Stimulated activated CD8-positive, alpha-beta memory T cell treated with anti-CD3 and anti-CD28 coated beads, Interleukin-7, amount 100 ng/mL, for 1 hour (primary cell): ENCODE measurements at regions not wholly inside any gene's neighbourhood (a gene's known extent, or its start where the extent isn't known, plus 50 kb on each side); places are given as distances from the start of the nearest gene placed in this dataset.
"Not testable (repeated sequence)": the region's sequence is repeated elsewhere in the genome, so short reads cannot be mapped to it uniquely, and the experiment has no call there.

ENCODE experiments used
- DNase-seq, 2 donors: peaks; one replicate each; pipeline ENCODE4 v3.0.0-alpha.2; 2020; ENCODE audit warnings: low read depth in 2 of 2

DNA sequence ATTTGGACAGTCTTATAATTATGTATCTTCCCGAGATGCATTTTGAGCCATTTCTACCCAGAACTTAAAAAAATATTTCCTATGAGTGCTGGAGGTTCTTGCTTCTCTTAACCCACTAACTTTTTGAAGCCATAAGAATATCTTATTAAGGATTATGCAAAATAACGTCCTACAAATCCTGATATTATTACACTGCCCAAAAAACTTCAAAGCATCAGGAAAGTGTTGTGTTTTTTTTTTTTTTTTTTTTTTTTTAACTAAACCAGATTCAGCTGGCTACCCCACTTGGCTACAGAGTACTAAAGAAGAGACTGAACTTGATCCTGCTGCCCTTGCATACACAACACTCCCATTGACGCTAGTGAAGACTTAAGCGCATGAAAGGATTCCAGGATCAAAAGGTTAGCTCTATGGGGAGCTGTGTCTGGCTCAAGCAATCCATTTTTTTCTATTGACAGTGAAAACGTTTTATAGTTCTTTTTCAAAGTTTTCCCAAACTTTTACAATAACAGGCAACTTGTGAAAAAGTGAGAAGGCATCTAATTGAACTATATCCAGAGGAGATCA, 141.4 kb downstream of the KCNRG start:
- no peak for DNase-seq

DNA sequence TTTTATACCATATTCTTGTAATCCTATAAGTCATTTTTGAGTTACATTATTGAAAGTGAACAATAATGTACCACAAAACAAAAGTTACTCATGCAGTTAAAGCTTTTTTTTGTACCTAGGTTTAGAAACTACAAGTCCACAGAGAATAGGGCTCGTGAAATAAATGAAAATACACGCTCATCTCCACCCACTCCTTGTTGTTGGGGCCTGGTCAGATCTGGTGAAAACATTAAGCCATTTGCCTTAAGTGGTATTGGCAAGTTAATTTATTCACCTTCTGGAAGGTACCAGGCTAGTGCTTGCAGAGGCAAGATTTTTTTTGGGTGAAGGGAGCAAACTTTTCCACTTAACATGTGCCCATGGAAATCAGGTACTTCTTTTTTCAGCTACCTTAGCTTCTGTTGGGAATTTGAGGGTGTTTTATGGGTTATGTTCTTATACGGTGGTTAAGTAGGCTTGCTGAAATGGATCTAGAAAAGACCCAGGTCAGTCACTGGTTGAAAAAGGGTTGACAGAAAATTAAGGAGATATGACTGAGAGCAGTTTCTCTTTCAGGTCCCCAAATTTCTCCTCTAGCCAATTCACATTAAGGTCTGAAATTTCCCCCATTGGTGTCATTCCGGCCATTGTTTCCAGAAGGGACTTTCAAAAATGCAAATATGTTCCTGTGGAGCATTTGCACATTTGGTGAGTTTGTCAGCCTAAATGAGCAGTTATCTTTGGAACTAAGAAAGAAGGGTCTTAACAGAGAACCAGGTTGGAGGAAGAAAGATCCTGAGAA, 143.3 kb downstream of the KCNRG start:
- no peak for DNase-seq

DNA sequence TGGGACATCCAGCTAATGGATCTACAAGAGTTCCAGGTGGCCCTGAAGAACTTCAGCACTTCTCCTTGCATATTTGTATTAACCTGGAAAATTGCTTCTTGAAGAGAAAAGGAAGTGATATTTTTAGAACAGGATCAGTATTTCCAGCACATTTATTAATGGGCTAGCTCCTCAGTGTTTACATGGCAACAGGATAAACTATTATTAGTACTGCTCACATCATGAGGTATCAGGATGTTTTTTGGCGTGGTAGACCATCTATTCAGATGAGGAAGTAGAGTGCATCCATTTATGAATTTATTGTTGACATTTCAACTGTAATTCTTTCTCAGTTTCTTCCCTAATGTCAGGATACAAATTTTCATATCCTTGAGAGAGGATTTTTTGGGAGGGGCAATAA, 144.4 kb downstream of the KCNRG start:
- DNase-seq, result no peak

DNA sequence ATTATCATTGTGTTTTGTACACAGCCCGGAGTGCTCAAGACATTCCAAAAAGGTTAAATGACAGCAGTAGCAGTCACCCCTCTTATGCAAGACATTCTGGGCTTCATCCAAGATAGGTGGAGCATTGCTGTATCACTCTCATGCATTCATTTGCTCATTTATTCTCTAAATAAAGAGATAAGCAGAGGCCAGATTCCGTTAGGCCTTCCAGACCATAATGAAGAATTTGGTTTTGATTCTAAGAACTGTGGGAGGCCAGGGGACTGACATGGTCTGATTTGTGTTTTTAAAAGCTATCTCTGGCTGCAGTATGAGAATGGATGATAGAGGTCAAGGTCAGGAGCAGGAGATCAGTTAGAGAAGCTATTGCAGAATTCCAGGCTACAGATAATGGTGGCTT, 145.8 kb downstream of the KCNRG start:
- DNase-seq, result no peak

DNA sequence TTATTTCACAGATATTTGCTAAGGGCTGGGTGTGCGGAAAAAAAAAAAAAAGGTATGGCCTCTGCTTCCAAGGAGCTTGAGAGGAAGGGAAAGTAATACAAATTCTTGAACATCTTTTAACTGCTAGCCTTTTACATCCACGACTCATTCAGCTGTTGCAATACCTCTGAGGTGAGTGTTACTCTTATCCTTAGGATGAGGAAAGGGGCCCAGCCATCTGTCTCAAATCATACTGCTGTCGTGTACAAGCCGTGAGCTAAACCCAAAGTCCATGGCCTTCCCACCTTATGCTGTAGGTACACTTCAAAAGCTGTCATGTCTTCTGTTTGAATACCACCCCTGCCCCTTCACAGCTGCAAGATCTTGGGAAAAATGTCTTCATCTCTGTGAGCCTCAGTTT, 146.8 kb downstream of the KCNRG start:
- no peak for DNase-seq

DNA sequence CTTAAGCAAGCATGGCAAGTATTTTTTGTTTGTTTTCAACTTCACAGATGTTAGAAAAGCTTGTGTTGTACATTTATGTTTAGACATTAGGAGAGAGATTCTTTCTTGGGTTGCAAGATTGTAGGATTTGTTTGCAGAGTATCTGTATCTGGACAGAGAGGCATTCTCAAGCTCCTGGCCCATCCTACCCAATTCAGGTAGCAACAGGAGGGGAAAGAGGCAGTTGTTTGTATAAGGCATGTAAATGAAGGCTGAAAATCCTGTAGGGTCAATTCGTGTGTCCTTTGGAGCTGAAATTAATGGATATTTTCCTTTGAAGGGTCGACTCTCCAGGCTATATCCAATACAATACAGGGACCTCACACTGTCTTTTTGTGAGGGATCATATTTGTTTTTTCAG, 147.3 kb downstream of the KCNRG start:
- no peak for DNase-seq

DNA sequence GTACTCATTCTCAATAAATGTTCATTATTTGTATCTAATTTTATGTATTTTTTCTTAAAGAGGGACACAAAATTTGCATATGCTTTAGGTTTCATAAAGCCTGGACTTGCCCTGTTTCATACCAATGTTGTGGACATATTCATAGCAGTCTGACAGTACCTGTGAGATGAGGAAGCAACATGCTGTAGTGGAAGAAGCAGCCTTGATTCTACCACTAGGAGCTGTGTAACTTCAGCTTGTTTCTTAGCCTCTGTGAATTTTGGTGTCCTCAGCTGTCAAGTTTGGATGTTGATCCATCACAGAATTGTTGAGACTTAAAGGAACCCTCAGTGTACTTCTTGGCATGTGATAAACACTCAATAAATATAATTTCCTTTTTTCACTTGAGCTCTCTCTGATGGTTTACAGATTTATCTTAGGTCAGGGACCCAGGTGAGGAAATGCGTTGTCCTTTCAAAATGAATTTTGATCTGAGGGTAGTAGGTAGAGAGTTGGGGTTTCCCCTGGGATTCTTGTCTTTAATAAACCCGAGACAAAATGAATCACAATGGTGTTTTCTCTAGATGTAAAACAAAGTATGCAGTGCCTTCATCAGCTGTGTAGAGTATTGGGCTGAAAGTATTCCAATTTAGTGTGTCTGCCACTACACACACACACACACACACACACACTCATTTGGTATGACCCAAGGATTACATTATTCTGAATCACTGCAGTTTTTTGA, 152.1 kb downstream of the KCNRG start:
- no peak for DNase-seq

DNA sequence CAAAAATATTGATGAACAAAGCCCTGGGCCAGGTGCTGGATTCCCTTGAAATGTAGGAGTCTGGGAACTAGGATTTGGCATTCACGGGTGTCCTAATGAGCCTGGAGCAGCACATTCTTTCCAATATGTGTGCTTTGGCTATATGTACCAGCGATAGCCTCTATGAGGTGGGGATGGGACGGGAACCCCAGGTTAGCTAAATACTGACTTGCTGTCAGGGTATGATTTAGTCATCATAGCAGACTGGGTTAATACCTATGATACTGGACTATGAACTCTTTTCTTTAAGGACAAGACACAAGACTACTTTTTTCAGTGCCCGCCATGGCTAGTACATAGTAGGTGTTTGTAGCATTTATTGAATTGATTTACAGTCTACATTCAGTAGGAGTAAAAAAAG, 152.7 kb downstream of the KCNRG start:
- no peak for DNase-seq

DNA sequence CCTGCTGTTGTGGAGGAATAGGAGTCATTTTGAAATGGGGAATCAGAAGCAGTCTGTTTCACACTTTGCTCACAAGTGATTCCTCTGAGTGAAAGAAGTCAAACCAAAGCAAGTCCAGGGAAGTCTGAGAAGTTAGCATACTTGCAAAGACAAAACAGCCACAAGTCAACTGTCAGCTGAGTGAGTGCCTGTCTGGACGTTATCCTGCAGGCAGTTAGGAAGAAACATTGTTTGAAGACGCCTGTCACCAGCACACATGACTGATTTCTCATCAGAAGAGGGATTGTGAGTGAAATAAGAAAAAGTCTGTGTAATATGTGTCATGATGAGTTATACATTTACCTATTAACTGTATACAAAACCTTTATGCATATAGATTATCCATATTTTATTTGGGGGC, 153.5 kb downstream of the KCNRG start:
- no peak for DNase-seq

DNA sequence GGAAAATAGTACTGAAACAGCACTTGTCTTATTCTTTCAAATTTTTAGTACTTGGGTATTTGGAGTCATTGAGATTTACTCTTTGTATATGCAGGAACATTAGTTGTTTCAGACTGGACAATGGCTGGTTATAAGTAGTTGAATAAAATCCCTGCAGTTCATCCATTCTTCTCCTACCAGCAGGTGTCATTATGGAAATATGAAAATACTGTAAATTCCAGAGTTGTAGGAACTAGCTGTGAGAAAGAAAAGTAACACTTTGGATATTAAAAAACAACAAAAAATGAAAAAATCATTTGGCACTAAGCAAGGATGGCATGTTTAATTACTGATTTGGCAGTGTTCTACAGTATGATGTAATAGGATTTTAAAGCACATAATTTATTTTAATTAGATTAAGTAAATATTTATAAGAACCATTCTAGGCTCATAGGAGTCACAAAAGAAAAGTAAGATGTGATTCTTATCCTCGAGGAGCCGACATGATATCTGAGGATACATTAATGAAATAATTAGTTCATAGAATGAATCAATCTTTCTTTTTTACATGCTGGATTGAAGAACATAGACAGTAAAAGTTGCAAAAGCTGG, 155.3 kb downstream of the KCNRG start:
- no peak for DNase-seq

DNA sequence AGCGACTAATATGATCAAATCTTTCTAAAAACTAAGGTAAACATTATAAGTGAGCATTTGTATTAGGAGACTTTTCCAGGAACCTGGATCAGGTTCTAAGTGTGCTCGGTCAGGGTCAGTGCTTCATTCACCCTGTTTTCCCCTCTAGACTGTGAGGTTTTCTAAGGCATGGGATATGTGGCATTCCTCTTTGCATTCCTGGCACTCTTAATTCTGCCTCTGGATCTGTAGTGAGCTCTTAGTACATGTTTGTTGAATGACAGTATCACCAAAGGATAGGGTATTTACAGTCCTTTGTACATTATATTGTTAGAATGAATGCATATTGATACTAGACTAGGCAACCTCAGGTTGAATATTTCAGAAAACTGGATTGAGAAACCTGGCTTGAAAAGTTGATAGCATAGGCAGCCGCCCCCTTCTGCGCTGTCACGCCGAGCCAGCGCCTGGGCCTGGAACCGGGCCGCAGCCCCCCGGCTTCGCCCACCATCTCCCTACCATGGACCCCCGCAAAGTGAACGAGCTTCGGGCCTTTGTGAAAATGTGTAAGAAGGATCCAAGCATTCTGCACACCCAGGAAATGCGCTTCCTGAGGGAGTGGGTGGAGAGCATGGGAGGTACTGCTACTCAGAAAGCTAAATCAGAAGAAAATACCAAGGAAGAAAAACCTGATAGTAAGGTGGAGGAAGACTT, 156.5 kb downstream of the KCNRG start:
- DNase-seq, result no peak

DNA sequence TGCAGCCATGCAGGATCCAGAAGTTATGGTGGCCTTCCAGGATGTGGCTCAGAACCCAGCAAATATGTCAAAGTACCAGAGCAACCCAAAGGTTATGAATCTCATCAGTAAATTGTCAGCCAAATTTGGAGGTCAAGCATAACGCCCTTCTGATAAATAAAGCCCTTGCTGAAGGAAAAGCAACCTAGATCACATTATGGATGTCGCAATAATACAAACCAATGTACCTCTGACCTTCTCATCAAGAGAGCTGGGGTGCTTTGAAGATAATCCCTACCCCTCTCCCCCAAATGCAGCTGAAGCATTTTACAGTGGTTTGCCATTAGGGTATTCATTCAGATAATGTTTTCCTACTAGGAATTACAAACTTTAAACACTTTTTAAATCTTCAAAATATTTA, 157.8 kb downstream of the KCNRG start:
- not testable (repeated sequence) for DNase-seq

DNA sequence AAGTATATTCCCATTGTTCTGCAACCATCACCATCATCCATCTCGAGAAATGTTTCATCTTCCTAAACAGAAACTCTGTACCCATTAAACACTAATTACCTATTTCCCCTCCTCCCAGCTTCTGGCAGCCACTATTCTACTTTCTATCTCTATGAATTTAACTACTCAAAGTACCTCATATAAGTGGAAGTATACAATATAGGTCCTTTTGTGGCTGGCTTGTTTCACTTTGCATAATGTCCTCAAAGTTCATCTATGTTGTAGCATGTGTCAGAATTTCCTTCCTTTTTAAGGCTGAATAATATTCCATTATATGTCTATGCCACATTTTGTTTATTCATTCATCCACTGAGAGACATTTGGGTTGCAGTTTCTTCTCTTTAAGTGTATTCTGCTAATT, 159.4 kb downstream of the KCNRG start:
- DNase-seq, result no peak

DNA sequence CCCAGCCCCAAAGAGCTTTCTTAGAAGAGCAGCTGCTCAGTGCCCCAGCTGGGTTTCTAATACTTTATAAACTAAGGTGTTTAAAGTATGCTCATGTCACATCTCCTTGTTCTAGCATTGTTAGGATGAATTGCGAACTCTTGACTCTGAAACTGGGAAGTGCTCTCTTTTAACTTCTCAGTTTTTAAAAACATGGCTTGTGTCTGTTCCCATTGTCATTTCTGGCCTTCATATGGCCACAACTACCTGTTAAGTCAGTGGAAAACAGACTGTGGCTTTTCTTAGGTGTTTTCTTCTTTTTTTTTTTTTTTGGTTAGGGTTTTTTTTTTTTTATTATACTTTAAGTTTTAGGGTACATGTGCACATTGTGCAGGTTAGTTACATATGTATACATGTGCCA, 164.7 kb downstream of the KCNRG start:
- DNase-seq, result no peak

DNA sequence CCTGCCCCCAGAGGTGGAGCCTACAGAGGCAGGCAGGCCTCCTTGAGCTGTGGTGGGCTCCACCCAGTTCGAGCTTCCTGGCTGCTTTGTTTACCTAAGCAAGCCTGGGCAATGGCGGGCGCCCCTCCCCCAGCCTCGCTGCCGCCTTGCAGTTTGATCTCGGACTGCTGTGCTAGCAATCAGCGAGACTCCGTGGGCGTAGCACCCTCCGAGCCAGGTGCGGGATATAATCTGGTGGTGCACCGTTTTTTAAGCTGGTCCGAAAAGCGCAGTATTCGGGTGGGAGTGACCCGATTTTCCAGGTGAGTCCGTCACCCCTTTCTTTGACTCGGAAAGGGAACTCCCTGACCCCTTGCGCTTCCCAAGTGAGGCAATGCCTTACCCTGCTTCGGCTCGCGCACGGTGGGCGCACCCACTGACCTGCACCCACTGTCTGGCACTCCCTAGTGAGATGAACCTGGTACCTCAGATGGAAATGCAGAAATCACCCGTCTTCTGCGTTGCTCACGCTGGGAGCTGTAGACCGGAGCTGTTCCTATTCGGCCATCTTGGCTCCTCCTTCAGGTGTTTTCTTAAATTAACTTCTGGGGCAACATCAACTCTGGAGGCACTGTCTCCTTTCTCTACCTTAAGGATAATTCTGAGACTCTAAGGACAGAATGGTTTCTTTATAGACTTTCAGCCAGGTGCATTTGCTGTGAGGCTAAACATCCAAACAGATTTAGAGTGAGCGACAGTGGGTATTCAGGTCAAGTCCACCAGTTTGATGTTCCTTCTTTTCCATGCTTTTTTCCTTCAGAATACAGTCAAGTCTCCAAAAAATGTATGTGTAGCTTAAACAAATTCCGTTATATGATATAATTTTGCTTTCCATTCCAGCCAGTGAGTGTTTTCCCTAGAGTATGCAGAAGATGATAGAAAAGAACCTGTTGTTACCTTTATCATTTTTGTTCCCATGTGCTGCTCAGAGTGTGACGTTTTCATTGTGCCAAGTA, 170.8 kb downstream of the KCNRG start:
- not testable (repeated sequence) for DNase-seq

DNA sequence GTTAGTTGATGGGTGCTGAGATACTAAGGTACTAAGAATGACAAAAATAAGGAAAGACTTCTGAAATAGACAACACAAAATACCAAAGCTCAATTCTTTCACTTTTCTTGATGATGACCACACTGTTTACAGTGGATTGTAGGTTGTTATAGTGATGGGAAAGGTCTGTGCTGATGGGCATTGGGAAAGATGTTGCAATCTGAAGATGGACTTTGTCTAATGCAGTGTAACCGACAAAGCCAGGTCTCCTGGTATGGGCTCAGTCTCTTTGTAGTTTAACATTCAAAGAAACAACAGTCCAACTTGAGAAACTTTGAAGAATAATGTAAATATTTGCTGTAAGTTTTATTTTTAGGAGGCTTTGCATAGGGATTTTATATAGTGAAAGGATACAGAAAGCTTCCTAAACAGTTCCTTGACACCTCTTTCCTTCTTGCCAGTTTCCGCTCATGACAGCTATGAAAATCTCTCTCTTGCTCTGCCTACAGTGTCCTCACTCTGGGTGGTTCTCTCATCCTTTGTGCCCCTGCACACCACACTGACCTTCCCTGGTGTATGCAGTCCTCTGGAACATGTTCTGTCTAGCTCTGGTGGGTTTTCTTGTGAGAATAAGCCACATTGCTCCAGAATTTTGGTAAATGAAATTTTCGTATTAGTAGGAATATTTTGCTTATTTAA, 172.2 kb downstream of the KCNRG start:
- DNase-seq, result no peak

DNA sequence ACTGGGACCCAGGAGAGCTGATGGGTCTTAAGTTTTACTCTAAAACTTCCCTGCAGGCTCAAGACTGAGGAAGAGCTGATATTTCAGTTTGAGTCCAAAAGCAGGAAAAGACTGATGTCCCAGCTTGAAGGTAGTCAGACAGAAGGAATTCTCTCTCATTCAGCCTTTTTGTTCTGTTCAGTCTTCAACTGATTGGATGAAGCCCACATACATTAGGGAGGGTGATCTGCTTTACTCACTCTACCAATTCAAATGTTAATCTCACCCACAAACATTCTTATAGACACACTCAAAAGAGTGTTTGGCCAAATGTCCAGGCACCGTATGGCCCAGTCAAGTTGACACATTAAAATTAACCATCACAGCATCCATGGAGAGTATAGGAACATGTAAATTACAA, 173.5 kb downstream of the KCNRG start:
- DNase-seq, result no peak

DNA sequence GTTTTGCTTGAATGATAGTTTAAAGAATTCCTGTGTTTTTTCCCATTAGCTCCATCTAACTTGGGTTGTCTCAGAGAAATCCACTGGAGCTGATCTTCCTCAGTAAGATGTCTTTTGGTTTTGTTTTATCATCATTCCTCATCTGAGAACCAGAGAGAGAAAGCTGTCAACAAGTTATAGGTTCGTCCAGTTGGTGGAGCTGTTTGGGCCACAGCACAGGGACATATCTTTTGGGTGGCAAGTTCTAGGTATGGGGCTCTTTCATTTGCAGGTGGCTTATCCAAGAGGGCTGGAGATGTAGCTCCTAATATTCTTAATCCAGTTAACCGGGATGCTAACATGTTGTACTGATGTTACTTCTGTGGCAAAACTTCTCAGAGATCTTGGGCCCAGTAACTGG, 174.2 kb downstream of the KCNRG start:
- DNase-seq, result no peak

DNA sequence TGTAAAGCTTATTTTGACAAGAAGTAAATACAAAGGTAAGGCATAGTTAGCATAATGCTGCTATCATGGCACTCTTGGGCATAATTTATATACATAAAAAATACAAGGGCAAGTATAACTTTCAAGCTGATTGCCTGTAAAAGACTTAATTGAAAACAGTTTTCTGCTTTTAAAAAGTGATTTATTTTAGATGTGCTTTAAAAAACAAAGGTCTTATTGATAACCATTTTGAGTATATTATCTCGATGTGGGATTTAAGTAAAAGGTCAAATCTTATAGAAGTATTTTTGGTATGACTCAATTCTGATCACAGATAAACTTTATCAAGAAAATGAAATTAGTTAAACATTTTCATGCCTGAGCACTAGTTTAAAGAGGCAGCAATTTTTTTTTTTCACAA, 175.8 kb downstream of the KCNRG start:
- no peak for DNase-seq

DNA sequence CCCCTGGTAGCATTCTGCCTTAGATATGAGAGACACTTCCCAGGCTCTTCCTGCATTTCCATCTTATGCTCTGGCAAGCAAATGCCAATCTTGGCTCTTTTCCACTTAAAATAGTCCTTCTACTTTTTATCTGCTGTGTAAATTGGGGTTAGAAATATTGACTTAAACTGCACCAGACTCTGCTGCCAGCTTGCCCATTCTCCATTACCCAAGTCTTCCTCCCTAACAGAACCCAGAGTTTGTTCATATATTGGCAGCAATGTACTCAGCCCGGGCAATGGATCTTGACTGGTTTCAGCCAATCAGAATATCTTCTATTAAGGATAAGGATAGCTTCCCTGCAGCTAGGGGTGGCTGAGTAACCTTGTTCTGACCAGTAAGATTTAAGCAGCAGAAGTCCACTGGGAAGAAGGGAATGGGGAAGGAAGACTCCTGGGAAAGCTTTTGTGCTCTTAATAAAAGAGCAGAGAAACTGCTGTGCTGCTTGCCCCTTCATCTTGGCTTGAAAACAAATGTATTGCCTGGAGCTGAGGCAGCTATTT, 177.1 kb downstream of the KCNRG start:
- no peak for DNase-seq
